ENCODE measurements at regions not wholly inside any gene's neighbourhood (a gene's known extent, or its start where the extent isn't known, plus 50 kb on each side); places are given as distances from the start of the nearest gene placed in this dataset.
"Not testable (repeated sequence)": the region's sequence is repeated elsewhere in the genome, so short reads cannot be mapped to it uniquely, and the experiment has no call there.

GRCh38 chr6:14379568-14379967, 262.0 kb downstream of the CD83 start:
- no peak for DNase-seq

GRCh38 chr6:14380086-14380820, 262.7 kb downstream of the CD83 start:
- no peak for DNase-seq

- DNase-seq: no peak
Observed at GRCh38 chr6:14380901-14381828, 263.6 kb downstream of the CD83 start.

- no peak for DNase-seq
Observed at GRCh38 chr6:14381829-14382677, 264.5 kb downstream of the CD83 start.

GRCh38 chr6:14382678-14383236, 265.2 kb downstream of the CD83 start:
- no peak for DNase-seq

GRCh38 chr6:14383393-14384174, 266.0 kb downstream of the CD83 start:
- no peak for DNase-seq

GRCh38 chr6:14384175-14384949, 266.8 kb downstream of the CD83 start:
- DNase-seq: no peak

- DNase-seq: no peak
Observed at GRCh38 chr6:14386263-14386662, 268.7 kb downstream of the CD83 start.

GRCh38 chr6:14386668-14387067, 269.1 kb downstream of the CD83 start:
- no peak for DNase-seq

GRCh38 chr6:14388371-14388770, 270.8 kb downstream of the CD83 start:
- DNase-seq: no peak

GRCh38 chr6:14389776-14390175, 272.2 kb downstream of the CD83 start:
- not testable (repeated sequence) for DNase-seq

- DNase-seq: no peak
Observed at GRCh38 chr6:14390805-14391204, 273.2 kb downstream of the CD83 start.

GRCh38 chr6:14393910-14394309, 276.3 kb downstream of the CD83 start:
- DNase-seq: no peak

GRCh38 chr6:14396392-14396791, 278.8 kb downstream of the CD83 start:
- DNase-seq: no peak

GRCh38 chr6:14396826-14397517, 279.4 kb downstream of the CD83 start:
- DNase-seq: peak in 1 of 2 experiments; percentile 37

GRCh38 chr6:14397518-14397901, 279.9 kb downstream of the CD83 start:
- no peak for DNase-seq

- no peak for DNase-seq
Observed at GRCh38 chr6:14398953-14399352, 281.4 kb downstream of the CD83 start.

- no peak for DNase-seq
Observed at GRCh38 chr6:14399635-14400034, 282.1 kb downstream of the CD83 start.

GRCh38 chr6:14401246-14401645, 283.7 kb downstream of the CD83 start:
- DNase-seq: no peak

GRCh38 chr6:14406614-14407331, 289.2 kb downstream of the CD83 start:
- no peak for DNase-seq

Measured in activated T-cell treated with anti-CD3 and anti-CD28 coated beads, Interleukin-2, amount 50 U/mL, for 48 hours (primary cell).